IPS-NIHi7 (cell line): ENCODE measurements at regions not wholly inside any gene's neighbourhood (a gene's known extent, or its start where the extent isn't known, plus 50 kb on each side); places are given as distances from the start of the nearest gene placed in this dataset.
"Not testable (repeated sequence)": the region's sequence is repeated elsewhere in the genome, so short reads cannot be mapped to it uniquely, and the experiment has no call there.

ENCODE experiments used
- DNase-seq: peaks from one replicate; pipeline ENCODE4 v3.0.0; 2012; ENCODE audit warnings: mixed read lengths; ENCODE audit errors: extremely low spot score

GRCh38 chr13:54705738-54706137, 1677.1 kb downstream of the OLFM4 start:
- DNase-seq = no peak

GRCh38 chr13:54706336-54706735, 1677.7 kb downstream of the OLFM4 start:
- DNase-seq = no peak

GRCh38 chr13:54709546-54709945, 1680.9 kb downstream of the OLFM4 start:
- DNase-seq = no peak

- peak; percentile 70 for DNase-seq
Observed at GRCh38 chr13:54733639-54734038, 1705.0 kb downstream of the OLFM4 start.

- DNase-seq = not testable (repeated sequence)
Observed at GRCh38 chr13:54737211-54737610, 1708.6 kb downstream of the OLFM4 start.

- DNase-seq = no peak
Observed at GRCh38 chr13:54742984-54743383, 1714.4 kb downstream of the OLFM4 start.

GRCh38 chr13:54744747-54745146, 1716.1 kb downstream of the OLFM4 start:
- no peak for DNase-seq

- no peak for DNase-seq
Observed at GRCh38 chr13:54750521-54750920, 1721.9 kb downstream of the OLFM4 start.

- peak; percentile 46 for DNase-seq
Observed at GRCh38 chr13:54758795-54759194, 1730.2 kb downstream of the OLFM4 start.

- DNase-seq = no peak
Observed at GRCh38 chr13:54768214-54768613, 1739.6 kb downstream of the OLFM4 start.

- DNase-seq = no peak
Observed at GRCh38 chr13:54775501-54776191, 1747.0 kb downstream of the OLFM4 start.

- DNase-seq = no peak
Observed at GRCh38 chr13:54787754-54788153, 1759.1 kb downstream of the OLFM4 start.

- DNase-seq = no peak
Observed at GRCh38 chr13:54799621-54800226, 1771.1 kb downstream of the OLFM4 start.

- DNase-seq = no peak
Observed at GRCh38 chr13:54802226-54802625, 1773.6 kb downstream of the OLFM4 start.

- DNase-seq = no peak
Observed at GRCh38 chr13:54805743-54806142, 1777.1 kb downstream of the OLFM4 start.

GRCh38 chr13:54821938-54822470, 1793.4 kb downstream of the OLFM4 start:
- DNase-seq = not testable (repeated sequence)

GRCh38 chr13:54829391-54830068, 1800.9 kb downstream of the OLFM4 start:
- not testable (repeated sequence) for DNase-seq

GRCh38 chr13:54836273-54836672, 1807.7 kb downstream of the OLFM4 start:
- DNase-seq = no peak

- peak; percentile 7 for DNase-seq
Observed at GRCh38 chr13:54841682-54842081, 1813.1 kb downstream of the OLFM4 start.

- peak; percentile 14 for DNase-seq
Observed at GRCh38 chr13:54845351-54845965, 1816.8 kb downstream of the OLFM4 start.

GRCh38 chr13:54852831-54853230, 1824.2 kb downstream of the OLFM4 start:
- DNase-seq = no peak

- no peak for DNase-seq
Observed at GRCh38 chr13:54859827-54860226, 1831.2 kb downstream of the OLFM4 start.
